GM12891 (cell line): ENCODE measurements at regions not wholly inside any gene's neighbourhood (a gene's known extent, or its start where the extent isn't known, plus 50 kb on each side); places are given as distances from the start of the nearest gene placed in this dataset.

Experiments used
- DNase-seq: peaks from one replicate; pipeline ENCODE4 v3.0.0; 2011; ENCODE audit warnings: low spot score; ENCODE audit not compliant: insufficient read length
- FAIRE-seq: peaks from 2 replicates; lab custom pipeline; 2011; peaks lifted over from hg19 to GRCh38; lab: Jason Lieb, UNC
- PAX5 ChIP-seq: IDR thresholded peaks from 2 replicates; pipeline ENCODE4 v1.6.1; 2011; ENCODE audit warnings: low read length, moderate library complexity, mild to moderate bottlenecking; ENCODE audit not compliant: insufficient read depth, severe bottlenecking
- POLR2A ChIP-seq: IDR thresholded peaks from 2 replicates; pipeline ENCODE4 v1.6.1; 2011; ENCODE audit warnings: low read depth, low read length, control low read depth
- POLR2AphosphoS5 ChIP-seq: IDR thresholded peaks from 2 replicates; pipeline ENCODE4 v1.6.1; 2011; ENCODE audit warnings: low read depth, low read length, control low read depth
- POU2F2 ChIP-seq: IDR thresholded peaks from 2 replicates; pipeline ENCODE4 v1.6.1; 2011; ENCODE audit warnings: low read depth, mild to moderate bottlenecking, control low read depth, low read length, moderate library complexity
- SPI1 ChIP-seq: IDR thresholded peaks from 2 replicates; pipeline ENCODE4 v1.6.1; 2011; ENCODE audit warnings: low read depth, low read length, control low read depth
- TAF1 ChIP-seq: IDR thresholded peaks from 2 replicates; pipeline ENCODE4 v1.6.1; 2011; ENCODE audit warnings: low read depth, low read length, control low read depth

GRCh38 chr2:175832866-175833265, 169.2 kb downstream of the LNPK start:
- DNase-seq (no peak), FAIRE-seq (no peak)
- TF ChIP-seq SPI1, result no peak
- no peak for TF ChIP-seq TAF1
- no peak for TF ChIP-seq POLR2A
- TF ChIP-seq POLR2AphosphoS5, result no peak
- TF ChIP-seq POU2F2, result no peak
- TF ChIP-seq PAX5, result no peak

GRCh38 chr2:175829741-175830140, 172.3 kb downstream of the LNPK start:
- DNase-seq (no peak), FAIRE-seq (no peak)
- no peak for TF ChIP-seq POU2F2
- TF ChIP-seq PAX5, result no peak
- TF ChIP-seq TAF1, result no peak
- TF ChIP-seq SPI1, result no peak
- TF ChIP-seq POLR2AphosphoS5, result no peak
- no peak for TF ChIP-seq POLR2A

GRCh38 chr2:175827856-175828255, 174.2 kb downstream of the LNPK start:
- TF ChIP-seq POLR2AphosphoS5 (no peak), POU2F2 (no peak), SPI1 (no peak), POLR2A (no peak), PAX5 (no peak), TAF1 (no peak)
- no peak for DNase-seq
- no peak for FAIRE-seq

- DNase-seq (no peak), FAIRE-seq (no peak)
- TF ChIP-seq TAF1 (no peak), POLR2A (no peak), PAX5 (no peak), SPI1 (no peak), POU2F2 (no peak), POLR2AphosphoS5 (no peak)
Observed at GRCh38 chr2:175824243-175824642, 177.8 kb downstream of the LNPK start.

GRCh38 chr2:175823707-175824073, 178.4 kb downstream of the LNPK start:
- DNase-seq, result no peak
- FAIRE-seq, result no peak
- no peak for TF ChIP-seq POLR2AphosphoS5
- no peak for TF ChIP-seq TAF1
- no peak for TF ChIP-seq POU2F2
- TF ChIP-seq SPI1, result no peak
- TF ChIP-seq POLR2A, result no peak
- TF ChIP-seq PAX5, result no peak

GRCh38 chr2:175823002-175823706, 178.9 kb downstream of the LNPK start:
- FAIRE-seq (no peak), DNase-seq (no peak)
- TF ChIP-seq POLR2AphosphoS5, result no peak
- no peak for TF ChIP-seq POU2F2
- no peak for TF ChIP-seq PAX5
- TF ChIP-seq SPI1, result no peak

GRCh38 chr2:175817221-175817620, 184.8 kb downstream of the LNPK start:
- DNase-seq (no peak), FAIRE-seq (no peak)
- TF ChIP-seq TAF1, result no peak
- no peak for TF ChIP-seq PAX5
- no peak for TF ChIP-seq SPI1
- TF ChIP-seq POU2F2, result no peak
- TF ChIP-seq POLR2A, result no peak
- no peak for TF ChIP-seq POLR2AphosphoS5

GRCh38 chr2:175815537-175815936, 186.5 kb downstream of the LNPK start:
- FAIRE-seq (no peak), DNase-seq (no peak)
- TF ChIP-seq TAF1 (no peak), POLR2A (no peak), POLR2AphosphoS5 (no peak)

- DNase-seq (no peak), FAIRE-seq (no peak)
- TF ChIP-seq POU2F2 (no peak), POLR2A (no peak), TAF1 (no peak), POLR2AphosphoS5 (no peak), PAX5 (no peak), SPI1 (no peak)
Observed at GRCh38 chr2:175811971-175812370, 190.1 kb downstream of the LNPK start.

GRCh38 chr2:175808858-175809257, 193.2 kb downstream of the LNPK start:
- DNase-seq (no peak), FAIRE-seq (no peak)
- TF ChIP-seq POLR2A, result no peak
- TF ChIP-seq PAX5, result no peak
- no peak for TF ChIP-seq POLR2AphosphoS5
- TF ChIP-seq TAF1, result no peak
